HFF-Myc (cell line): ENCODE measurements at regions not wholly inside any gene's neighbourhood (a gene's known extent, or its start where the extent isn't known, plus 50 kb on each side); places are given as distances from the start of the nearest gene placed in this dataset.

Experiments
- DNase-seq: peaks from one replicate; pipeline ENCODE4 v3.0.0-alpha.2; 2011; ENCODE audit warnings: low read depth; ENCODE audit errors: extremely low read depth
- H3K4me3 ChIP-seq: replicated peaks from 2 replicates; pipeline ENCODE4 v1.5.1; 2011; ENCODE audit warnings: low read depth, mild to moderate bottlenecking, control low read depth, low read length
- TF ChIP-seq, protein P1 (sequence below): IDR thresholded peaks from 2 replicates; pipeline ENCODE4 v1.5.1; 2012; ENCODE audit warnings: mild to moderate bottlenecking, low read depth, low read length, control low read depth; ENCODE audit errors: missing control alignments

DNA sequence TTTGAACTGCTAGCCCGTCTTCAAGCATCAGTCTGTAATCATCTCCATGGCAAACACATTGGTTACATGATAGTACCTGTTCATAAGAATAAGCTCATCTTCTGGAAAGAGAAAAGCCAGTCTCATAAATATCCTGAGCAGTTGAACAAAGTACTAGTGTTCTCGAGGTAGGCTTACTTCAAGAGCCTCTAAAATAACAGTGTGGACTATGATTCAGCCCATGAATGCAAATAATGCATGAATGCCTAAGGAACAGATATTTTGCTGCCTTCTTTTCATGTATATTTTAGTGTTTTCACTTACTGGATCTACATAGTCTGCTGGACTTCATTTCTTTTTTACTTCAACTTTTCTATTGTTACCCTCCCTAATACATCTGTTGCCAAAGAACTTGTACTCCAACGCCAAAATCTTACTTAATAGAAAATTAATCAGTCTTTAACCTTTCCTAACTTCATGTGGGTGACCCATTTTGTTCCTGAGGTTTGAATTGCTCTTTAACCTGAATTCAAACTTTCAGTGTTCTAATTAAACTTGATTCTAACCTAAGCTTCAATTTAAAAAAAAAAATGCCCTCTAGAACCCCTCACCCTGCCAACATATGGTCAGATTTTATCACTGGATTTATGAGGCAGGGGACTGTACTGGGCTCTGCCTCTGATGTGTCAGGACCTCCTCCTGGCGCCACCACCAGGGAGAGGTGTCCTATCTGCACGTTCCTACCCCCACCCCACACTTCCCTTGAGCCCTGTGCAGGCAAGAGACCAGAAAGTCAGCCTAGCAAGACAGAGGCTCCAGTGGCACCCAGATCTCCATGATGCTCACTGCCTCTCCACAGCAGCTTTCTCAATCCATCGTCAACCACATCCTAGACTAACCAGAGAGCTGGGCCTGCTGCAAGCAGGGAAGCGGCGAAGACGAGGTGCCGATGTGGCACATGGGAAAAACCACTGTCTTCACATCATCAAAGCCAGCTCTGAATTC lies 264.7 kb upstream of the ID2 start:
- TF ChIP-seq, protein P1, sequence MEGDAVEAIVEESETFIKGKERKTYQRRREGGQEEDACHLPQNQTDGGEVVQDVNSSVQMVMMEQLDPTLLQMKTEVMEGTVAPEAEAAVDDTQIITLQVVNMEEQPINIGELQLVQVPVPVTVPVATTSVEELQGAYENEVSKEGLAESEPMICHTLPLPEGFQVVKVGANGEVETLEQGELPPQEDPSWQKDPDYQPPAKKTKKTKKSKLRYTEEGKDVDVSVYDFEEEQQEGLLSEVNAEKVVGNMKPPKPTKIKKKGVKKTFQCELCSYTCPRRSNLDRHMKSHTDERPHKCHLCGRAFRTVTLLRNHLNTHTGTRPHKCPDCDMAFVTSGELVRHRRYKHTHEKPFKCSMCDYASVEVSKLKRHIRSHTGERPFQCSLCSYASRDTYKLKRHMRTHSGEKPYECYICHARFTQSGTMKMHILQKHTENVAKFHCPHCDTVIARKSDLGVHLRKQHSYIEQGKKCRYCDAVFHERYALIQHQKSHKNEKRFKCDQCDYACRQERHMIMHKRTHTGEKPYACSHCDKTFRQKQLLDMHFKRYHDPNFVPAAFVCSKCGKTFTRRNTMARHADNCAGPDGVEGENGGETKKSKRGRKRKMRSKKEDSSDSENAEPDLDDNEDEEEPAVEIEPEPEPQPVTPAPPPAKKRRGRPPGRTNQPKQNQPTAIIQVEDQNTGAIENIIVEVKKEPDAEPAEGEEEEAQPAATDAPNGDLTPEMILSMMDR: no peak
- DNase-seq: no peak
- no peak overlapping the region for H3K4me3 ChIP-seq

DNA sequence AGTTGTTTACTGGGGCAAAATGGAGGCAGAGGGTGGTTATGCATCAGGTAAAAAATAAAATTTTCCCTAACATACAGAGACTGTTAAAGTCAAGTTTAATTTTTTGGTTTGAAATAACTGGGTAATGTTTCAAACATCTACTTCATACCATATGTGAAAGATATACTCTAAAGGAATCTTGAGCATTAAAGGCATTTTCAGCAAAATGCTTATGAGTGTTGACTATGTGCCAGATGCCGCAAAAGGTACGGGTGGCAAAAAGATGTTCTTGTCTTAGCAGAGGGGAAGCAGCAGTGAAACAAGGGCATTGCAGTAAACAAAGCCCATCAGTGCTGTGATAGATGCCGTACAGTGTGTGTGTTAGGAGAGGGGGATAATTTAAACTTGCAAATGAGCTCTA lies 263.1 kb upstream of the ID2 start:
- TF ChIP-seq, protein P1: no peak
- DNase-seq: peak; percentile 51
- H3K4me3 ChIP-seq: no peak overlapping the region

- TF ChIP-seq, protein P1: no peak
- H3K4me3 ChIP-seq: no peak overlapping the region
- no peak for DNase-seq
These were observed 260.0 kb upstream of the ID2 start for GRCh38 chr2:8421658-8422449.

DNA sequence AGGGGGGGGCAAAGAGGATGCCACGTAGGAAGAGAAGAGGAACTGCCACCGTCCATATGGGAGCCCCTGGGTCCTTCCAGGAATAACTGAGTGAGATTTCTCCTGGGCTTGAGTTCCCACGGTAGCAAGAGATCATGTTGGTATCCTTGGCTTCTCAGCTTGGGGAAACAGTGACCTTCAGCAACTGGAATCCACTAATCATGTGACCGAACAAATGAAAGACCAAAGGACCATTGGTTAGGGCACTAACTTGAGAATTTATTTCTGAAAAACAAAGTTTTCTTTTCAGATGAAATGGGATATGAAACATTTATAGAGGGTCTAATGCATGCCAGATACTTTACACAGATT lies 259.4 kb upstream of the ID2 start:
- TF ChIP-seq, protein P1: no peak
- no peak overlapping the region for H3K4me3 ChIP-seq

GRCh38 chr2:8424997-8425900 lies 256.6 kb upstream of the ID2 start:
- no peak overlapping the region for H3K4me3 ChIP-seq
- DNase-seq: no peak
- TF ChIP-seq, protein P1: no peak

More for the DNA sequence above, 259.4 kb upstream of the ID2 start:
- no peak for DNase-seq

- H3K4me3 ChIP-seq: no peak overlapping the region
- DNase-seq: no peak
- TF ChIP-seq, protein P1: no peak
These were observed 255.3 kb upstream of the ID2 start for GRCh38 chr2:8426550-8426949.
